ENCODE measurements at regions not wholly inside any gene's neighbourhood (a gene's known extent, or its start where the extent isn't known, plus 50 kb on each side); places are given as distances from the start of the nearest gene placed in this dataset.

DNA sequence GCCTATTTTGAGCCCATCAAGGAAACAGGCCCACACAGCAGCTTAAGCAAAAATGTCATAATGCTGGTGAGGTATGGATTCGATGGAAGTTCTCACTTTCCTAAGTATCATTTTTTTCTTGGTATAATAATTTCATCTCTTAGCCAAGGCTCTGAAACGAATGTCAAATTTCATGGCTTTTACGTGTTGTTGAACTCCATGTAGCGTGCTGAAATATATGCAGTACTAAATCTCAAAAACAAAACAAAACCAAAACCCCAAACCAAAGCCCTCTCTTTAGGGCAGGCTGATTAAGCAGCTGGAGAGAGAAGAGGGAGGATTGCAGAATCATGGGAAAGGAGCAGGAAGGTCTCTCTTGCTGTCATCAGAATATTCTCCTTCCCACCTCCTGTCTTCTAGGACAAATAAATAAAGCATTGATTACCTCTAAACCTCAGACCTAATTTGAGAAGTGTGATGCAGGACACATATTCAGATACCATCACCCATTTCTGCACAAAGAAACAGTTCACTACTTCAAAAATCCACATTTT, 58.3 kb downstream of the TMEM174 start:
- no peak overlapping the region for H3K9ac ChIP-seq (ENCODE audit: insufficient read depth in 1 of 2, low read length in 2 of 2)
- H3K4me1 ChIP-seq (ENCODE audit: control insufficient read depth in 5 of 5, insufficient read depth in 5 of 5, low read length in 5 of 5): peaks cover 0 to 15% (median 9%) of the 10 kb centered on the region in 5 donors
- no peak for ATAC-seq (ENCODE audit: insufficient read depth, low FRiP score)
- DNase-seq: peak in 1 of 3 donors; percentile 15
- H3K27me3 ChIP-seq (ENCODE audit: control insufficient read depth in 3 of 3, insufficient read depth in 3 of 3, low read length in 2 of 3): peaks cover 0 to 88% (median 74%) of the 10 kb centered on the region in 3 donors
- TF ChIP-seq, protein P1, sequence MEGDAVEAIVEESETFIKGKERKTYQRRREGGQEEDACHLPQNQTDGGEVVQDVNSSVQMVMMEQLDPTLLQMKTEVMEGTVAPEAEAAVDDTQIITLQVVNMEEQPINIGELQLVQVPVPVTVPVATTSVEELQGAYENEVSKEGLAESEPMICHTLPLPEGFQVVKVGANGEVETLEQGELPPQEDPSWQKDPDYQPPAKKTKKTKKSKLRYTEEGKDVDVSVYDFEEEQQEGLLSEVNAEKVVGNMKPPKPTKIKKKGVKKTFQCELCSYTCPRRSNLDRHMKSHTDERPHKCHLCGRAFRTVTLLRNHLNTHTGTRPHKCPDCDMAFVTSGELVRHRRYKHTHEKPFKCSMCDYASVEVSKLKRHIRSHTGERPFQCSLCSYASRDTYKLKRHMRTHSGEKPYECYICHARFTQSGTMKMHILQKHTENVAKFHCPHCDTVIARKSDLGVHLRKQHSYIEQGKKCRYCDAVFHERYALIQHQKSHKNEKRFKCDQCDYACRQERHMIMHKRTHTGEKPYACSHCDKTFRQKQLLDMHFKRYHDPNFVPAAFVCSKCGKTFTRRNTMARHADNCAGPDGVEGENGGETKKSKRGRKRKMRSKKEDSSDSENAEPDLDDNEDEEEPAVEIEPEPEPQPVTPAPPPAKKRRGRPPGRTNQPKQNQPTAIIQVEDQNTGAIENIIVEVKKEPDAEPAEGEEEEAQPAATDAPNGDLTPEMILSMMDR (IDR thresholded peaks at IDR 0.05; ENCODE audit: control extremely low read depth, extremely low read depth): no peak
- H3K4me3 ChIP-seq: no peak overlapping the region
- no peaks in the 10 kb centered on the region for H3K36me3 ChIP-seq (ENCODE audit: control insufficient read depth in 4 of 4, insufficient read depth in 4 of 4, low read length in 4 of 4)
- H3K9me3 ChIP-seq (ENCODE audit: control insufficient read depth in 4 of 4, insufficient read depth in 3 of 4, low read length in 3 of 4): peaks cover 0 to 10% (median 0%) of the 10 kb centered on the region in 4 donors
- H3K27ac ChIP-seq (ENCODE audit: low read depth in 1 of 2, low read length in 1 of 2): no peak overlapping the region
- 43 to 45% methylated on average over 4 of the region's 4 CpGs for WGBS, 2 donors

GRCh38 chr5:73230264-73231245, 57.6 kb downstream of the TMEM174 start:
- peaks cover 0 to 15% (median 9%) of the 10 kb centered on the region in 5 donors for H3K4me1 ChIP-seq (ENCODE audit: control insufficient read depth in 5 of 5, insufficient read depth in 5 of 5, low read length in 5 of 5)
- no peak overlapping the region for H3K27ac ChIP-seq (ENCODE audit: low read depth in 1 of 2, low read length in 1 of 2)
- no peak overlapping the region for H3K9ac ChIP-seq (ENCODE audit: insufficient read depth in 1 of 2, low read length in 2 of 2)
- ATAC-seq (ENCODE audit: insufficient read depth, low FRiP score) (no peak), DNase-seq (peak in 2 of 3 donors; percentile 8 to 28)
- H3K4me3 ChIP-seq: no peak overlapping the region
- TF ChIP-seq, protein P1 (IDR thresholded peaks at IDR 0.05; ENCODE audit: control extremely low read depth, extremely low read depth): no peak
- 9 to 17% methylated on average over 58 of the region's 58 CpGs for WGBS, 2 donors
- H3K9me3 ChIP-seq (ENCODE audit: control insufficient read depth in 4 of 4, insufficient read depth in 3 of 4, low read length in 3 of 4): peaks cover 0 to 10% (median 0%) of the 10 kb centered on the region in 4 donors
- H3K27me3 ChIP-seq (ENCODE audit: control insufficient read depth in 3 of 3, insufficient read depth in 3 of 3, low read length in 2 of 3): peaks cover 0 to 88% (median 72%) of the 10 kb centered on the region in 3 donors
- no peaks in the 10 kb centered on the region for H3K36me3 ChIP-seq (ENCODE audit: control insufficient read depth in 4 of 4, insufficient read depth in 4 of 4, low read length in 4 of 4)

DNA sequence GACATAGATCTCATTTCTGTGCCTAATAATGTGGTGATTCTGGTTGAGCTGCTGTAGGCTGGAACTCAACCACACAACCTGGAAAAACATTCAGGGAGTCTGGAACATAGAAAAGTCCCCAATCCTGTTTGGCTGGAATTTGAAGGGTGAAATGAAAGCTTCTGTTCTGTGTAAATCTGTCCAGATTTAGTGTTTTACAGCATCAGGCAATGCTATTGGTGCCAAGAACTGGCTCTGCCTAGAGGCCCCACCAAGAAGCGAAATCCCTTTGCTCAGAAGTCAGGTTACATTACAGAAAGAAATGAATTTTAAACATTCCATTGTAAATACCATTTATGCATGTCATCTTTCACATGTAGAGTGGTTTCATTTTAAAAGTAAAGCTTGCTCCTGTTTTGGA, 56.3 kb downstream of the TMEM174 start:
- Histone ChIP-seq H3K36me3 (ENCODE audit: control insufficient read depth in 4 of 4, insufficient read depth in 4 of 4, low read length in 4 of 4) (no peaks in the 10 kb centered on the region), H3K4me3 (no peak overlapping the region), H3K27ac (ENCODE audit: low read depth in 1 of 2, low read length in 1 of 2) (no peak overlapping the region), H3K9ac (ENCODE audit: insufficient read depth in 1 of 2, low read length in 2 of 2) (no peak overlapping the region), H3K27me3 (ENCODE audit: control insufficient read depth in 3 of 3, insufficient read depth in 3 of 3, low read length in 2 of 3) (peaks cover 0 to 91% (median 65%) of the 10 kb centered on the region in 3 donors), H3K9me3 (ENCODE audit: control insufficient read depth in 4 of 4, insufficient read depth in 3 of 4, low read length in 3 of 4) (peaks cover 0 to 10% (median 0%) of the 10 kb centered on the region in 4 donors), H3K4me1 (ENCODE audit: control insufficient read depth in 5 of 5, insufficient read depth in 5 of 5, low read length in 5 of 5) (peaks cover 0 to 13% (median 9%) of the 10 kb centered on the region in 5 donors)
- 82 to 97% methylated on average over 1 of the region's 1 CpG for WGBS, 2 donors
- DNase-seq (peak in 2 of 3 donors; percentile 26 to 54), ATAC-seq (ENCODE audit: insufficient read depth, low FRiP score) (no peak)
- TF ChIP-seq, protein P1 (IDR thresholded peaks at IDR 0.05; ENCODE audit: control extremely low read depth, extremely low read depth): no peak

Measured in lung (tissue), 11 donors.